ENCODE measurements at regions not wholly inside any gene's neighbourhood (a gene's known extent, or its start where the extent isn't known, plus 50 kb on each side); places are given as distances from the start of the nearest gene placed in this dataset.

- Histone ChIP-seq H3K4me1 (ENCODE audit: control insufficient read depth, insufficient read depth, low read length) (no peaks in the 10 kb centered on the region), H3K27ac (ENCODE audit: low read length) (no peak overlapping the region), H3K27me3 (ENCODE audit: control insufficient read depth, insufficient read depth, low read length) (no peaks in the 10 kb centered on the region), H3K9me3 (ENCODE audit: control insufficient read depth, insufficient read depth, low read length) (no peaks in the 10 kb centered on the region), H3K4me3 (ENCODE audit: low read length) (no peak overlapping the region), H3K36me3 (ENCODE audit: control insufficient read depth, insufficient read depth, low read length) (no peaks in the 10 kb centered on the region)
- no peak overlapping the region for H3K27ac Mint-ChIP-seq
- H3K36me3 Mint-ChIP-seq = no peaks in the 10 kb centered on the region
- H3K27me3 Mint-ChIP-seq (ENCODE audit: low read depth in 2 of 2) = peaks cover 28 to 52% of the 10 kb centered on the region in 2 donors
- DNase-seq (no peak), ATAC-seq (no peak)
- intact Hi-C loops (cut with micrococcal nuclease) = no loop called here
- TF ChIP-seq CTCF (IDR thresholded peaks at IDR 0.05) = no peak
- H3K9me3 Mint-ChIP-seq = no peaks in the 10 kb centered on the region
- no peaks in the 10 kb centered on the region for H3K4me1 Mint-ChIP-seq
- H3K4me3 Mint-ChIP-seq = no peak overlapping the region
Measured at GRCh38 chr7:45235905-45236304, 78.3 kb downstream of the RAMP3 start.

GRCh38 chr7:45236666-45237065 is 79.1 kb downstream of the RAMP3 start:
- Mint-ChIP-seq H3K4me1 (no peaks in the 10 kb centered on the region), H3K27ac (no peak overlapping the region), H3K4me3 (no peak overlapping the region), H3K36me3 (no peaks in the 10 kb centered on the region), H3K27me3 (ENCODE audit: low read depth in 2 of 2) (peaks cover 32 to 57% of the 10 kb centered on the region in 2 donors), H3K9me3 (no peaks in the 10 kb centered on the region)
- whole genome bisulfite sequencing (ENCODE audit: insufficient coverage) = 54% methylated on average over 1 of the region's 1 CpG
- no peaks in the 10 kb centered on the region for H3K4me1 ChIP-seq (ENCODE audit: control insufficient read depth, insufficient read depth, low read length)
- intact Hi-C loops (cut with micrococcal nuclease) = no loop called here
- H3K9me3 ChIP-seq (ENCODE audit: control insufficient read depth, insufficient read depth, low read length) = no peaks in the 10 kb centered on the region
- TF ChIP-seq CTCF (IDR thresholded peaks at IDR 0.05) = no peak
- H3K27ac ChIP-seq (ENCODE audit: low read length) = no peak overlapping the region
- no peaks in the 10 kb centered on the region for H3K27me3 ChIP-seq (ENCODE audit: control insufficient read depth, insufficient read depth, low read length)
- DNase-seq = no peak
- no peaks in the 10 kb centered on the region for H3K36me3 ChIP-seq (ENCODE audit: control insufficient read depth, insufficient read depth, low read length)
- ATAC-seq = no peak
- no peak overlapping the region for H3K4me3 ChIP-seq (ENCODE audit: low read length)

- no peak overlapping the region for H3K27ac Mint-ChIP-seq
- H3K27me3 Mint-ChIP-seq (ENCODE audit: low read depth in 2 of 2) = peaks cover 29 to 50% of the 10 kb centered on the region in 2 donors
- Histone ChIP-seq H3K4me1 (ENCODE audit: control insufficient read depth, insufficient read depth, low read length) (no peaks in the 10 kb centered on the region), H3K36me3 (ENCODE audit: control insufficient read depth, insufficient read depth, low read length) (no peaks in the 10 kb centered on the region), H3K27ac (ENCODE audit: low read length) (no peak overlapping the region), H3K27me3 (ENCODE audit: control insufficient read depth, insufficient read depth, low read length) (no peaks in the 10 kb centered on the region), H3K9me3 (ENCODE audit: control insufficient read depth, insufficient read depth, low read length) (no peaks in the 10 kb centered on the region), H3K4me3 (ENCODE audit: low read length) (no peak overlapping the region)
- H3K9me3 Mint-ChIP-seq = no peaks in the 10 kb centered on the region
- 74% methylated on average over 13 of the region's 13 CpGs for WGBS (ENCODE audit: insufficient coverage)
- ATAC-seq (no peak), DNase-seq (no peak)
- H3K36me3 Mint-ChIP-seq = no peaks in the 10 kb centered on the region
- no peak for TF ChIP-seq CTCF (IDR thresholded peaks at IDR 0.05)
- intact Hi-C loops (cut with micrococcal nuclease) = no loop called here
- no peaks in the 10 kb centered on the region for H3K4me1 Mint-ChIP-seq
- no peak overlapping the region for H3K4me3 Mint-ChIP-seq
Measured at GRCh38 chr7:45237788-45238461, 80.3 kb downstream of the RAMP3 start.

- Mint-ChIP-seq H3K27ac (no peak overlapping the region), H3K36me3 (no peaks in the 10 kb centered on the region), H3K27me3 (ENCODE audit: low read depth in 2 of 2) (peaks cover 30 to 41% of the 10 kb centered on the region in 2 donors), H3K4me3 (no peak overlapping the region), H3K4me1 (no peaks in the 10 kb centered on the region), H3K9me3 (no peaks in the 10 kb centered on the region)
- Histone ChIP-seq H3K36me3 (ENCODE audit: control insufficient read depth, insufficient read depth, low read length) (no peaks in the 10 kb centered on the region), H3K4me3 (ENCODE audit: low read length) (no peak overlapping the region), H3K27ac (ENCODE audit: low read length) (no peak overlapping the region), H3K27me3 (ENCODE audit: control insufficient read depth, insufficient read depth, low read length) (no peaks in the 10 kb centered on the region), H3K9me3 (ENCODE audit: control insufficient read depth, insufficient read depth, low read length) (no peaks in the 10 kb centered on the region), H3K4me1 (ENCODE audit: control insufficient read depth, insufficient read depth, low read length) (no peaks in the 10 kb centered on the region)
- intact Hi-C loops (cut with micrococcal nuclease) = no loop called here
- DNase-seq = no peak
- WGBS (ENCODE audit: insufficient coverage) = 76% methylated on average over 5 of the region's 5 CpGs
- TF ChIP-seq CTCF (IDR thresholded peaks at IDR 0.05) = no peak
- ATAC-seq = no peak
Measured at GRCh38 chr7:45238806-45239205, 81.2 kb downstream of the RAMP3 start.

Data from natural killer cell (primary cell).